OCI-LY7 (cell line): ENCODE measurements at regions not wholly inside any gene's neighbourhood (a gene's known extent, or its start where the extent isn't known, plus 50 kb on each side); places are given as distances from the start of the nearest gene placed in this dataset.

Experiments
- EZH2phosphoT487 ChIP-seq: fragments of 200-600 bp; sonication (generic); IDR thresholded peaks from 2 replicates; pipeline ENCODE4 v1.6.1; 2018; ENCODE audit warnings: low read depth, borderline replicate concordance, mild to moderate bottlenecking, mixed run types, antibody characterized with exemption, low read length, moderate library complexity, mixed read lengths
- TF ChIP-seq, protein P1 (sequence below): fragments of 200-600 bp; sonication (generic); conservative IDR thresholded peaks from 2 replicates; pipeline ENCODE4 v1.5.1; 2014; ENCODE audit warnings: mild to moderate bottlenecking, antibody characterized with exemption, low read length, moderate library complexity, mixed read lengths

DNA sequence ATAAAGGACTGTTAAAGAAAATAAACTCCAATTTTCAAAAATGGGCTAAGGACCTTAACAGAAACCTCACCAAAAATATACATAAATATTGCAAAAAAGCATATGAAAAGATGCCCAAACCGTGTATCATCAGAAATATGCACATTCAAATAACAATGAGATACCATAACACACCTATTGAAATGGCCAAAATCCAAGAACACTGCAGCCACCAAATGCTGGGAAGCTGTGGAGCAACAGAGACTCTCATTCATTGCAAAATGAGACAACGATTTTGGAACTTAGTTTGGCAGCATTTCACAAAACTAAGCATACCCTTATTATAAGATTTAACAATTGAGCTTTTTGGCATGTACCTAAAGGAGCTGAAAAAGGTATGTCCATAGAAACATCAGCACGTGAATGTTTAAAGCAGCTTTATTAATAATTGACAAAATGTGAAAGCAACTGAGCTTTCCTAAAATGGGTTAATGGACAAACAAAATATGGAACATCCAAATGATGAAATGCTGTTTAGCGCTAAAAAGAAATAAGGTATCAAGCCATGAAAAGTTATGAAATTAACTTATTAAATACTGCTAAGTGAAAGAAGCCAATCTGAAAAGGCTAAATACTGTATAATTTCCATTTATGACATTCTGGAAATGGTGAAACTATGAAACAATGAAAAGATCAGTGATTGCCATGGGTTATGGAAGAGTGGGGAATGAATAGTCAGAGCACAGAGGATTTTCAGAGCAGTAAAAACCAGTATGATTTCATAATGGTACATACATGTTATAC lies 592.6 kb upstream of the ADGRB3 start:
- TF ChIP-seq, protein P1, sequence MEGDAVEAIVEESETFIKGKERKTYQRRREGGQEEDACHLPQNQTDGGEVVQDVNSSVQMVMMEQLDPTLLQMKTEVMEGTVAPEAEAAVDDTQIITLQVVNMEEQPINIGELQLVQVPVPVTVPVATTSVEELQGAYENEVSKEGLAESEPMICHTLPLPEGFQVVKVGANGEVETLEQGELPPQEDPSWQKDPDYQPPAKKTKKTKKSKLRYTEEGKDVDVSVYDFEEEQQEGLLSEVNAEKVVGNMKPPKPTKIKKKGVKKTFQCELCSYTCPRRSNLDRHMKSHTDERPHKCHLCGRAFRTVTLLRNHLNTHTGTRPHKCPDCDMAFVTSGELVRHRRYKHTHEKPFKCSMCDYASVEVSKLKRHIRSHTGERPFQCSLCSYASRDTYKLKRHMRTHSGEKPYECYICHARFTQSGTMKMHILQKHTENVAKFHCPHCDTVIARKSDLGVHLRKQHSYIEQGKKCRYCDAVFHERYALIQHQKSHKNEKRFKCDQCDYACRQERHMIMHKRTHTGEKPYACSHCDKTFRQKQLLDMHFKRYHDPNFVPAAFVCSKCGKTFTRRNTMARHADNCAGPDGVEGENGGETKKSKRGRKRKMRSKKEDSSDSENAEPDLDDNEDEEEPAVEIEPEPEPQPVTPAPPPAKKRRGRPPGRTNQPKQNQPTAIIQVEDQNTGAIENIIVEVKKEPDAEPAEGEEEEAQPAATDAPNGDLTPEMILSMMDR, result no peak
- TF ChIP-seq EZH2phosphoT487, result no peak
